ENCODE measurements at regions not wholly inside any gene's neighbourhood (a gene's known extent, or its start where the extent isn't known, plus 50 kb on each side); places are given as distances from the start of the nearest gene placed in this dataset.

DNA sequence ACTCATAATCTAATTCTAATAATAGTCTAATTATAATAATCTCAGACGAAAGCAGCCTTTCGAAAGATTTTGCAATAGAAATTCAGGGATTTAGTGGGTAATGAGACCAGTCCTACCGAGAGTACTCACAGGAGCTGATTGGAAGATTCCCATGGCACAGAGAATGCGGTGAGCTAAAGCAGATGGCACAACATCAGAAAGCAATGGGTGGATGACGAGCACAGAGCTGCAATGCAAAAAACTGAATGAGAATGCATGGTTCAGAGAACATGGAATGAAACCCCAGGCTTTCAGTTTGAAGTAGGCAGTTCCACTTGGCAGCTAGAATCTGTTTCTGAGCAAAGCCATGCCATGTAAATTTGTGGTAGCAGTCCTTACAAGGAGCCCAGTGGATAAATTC lies 78.2 kb upstream of the SPINK5 start:
- TF ChIP-seq, protein P1, sequence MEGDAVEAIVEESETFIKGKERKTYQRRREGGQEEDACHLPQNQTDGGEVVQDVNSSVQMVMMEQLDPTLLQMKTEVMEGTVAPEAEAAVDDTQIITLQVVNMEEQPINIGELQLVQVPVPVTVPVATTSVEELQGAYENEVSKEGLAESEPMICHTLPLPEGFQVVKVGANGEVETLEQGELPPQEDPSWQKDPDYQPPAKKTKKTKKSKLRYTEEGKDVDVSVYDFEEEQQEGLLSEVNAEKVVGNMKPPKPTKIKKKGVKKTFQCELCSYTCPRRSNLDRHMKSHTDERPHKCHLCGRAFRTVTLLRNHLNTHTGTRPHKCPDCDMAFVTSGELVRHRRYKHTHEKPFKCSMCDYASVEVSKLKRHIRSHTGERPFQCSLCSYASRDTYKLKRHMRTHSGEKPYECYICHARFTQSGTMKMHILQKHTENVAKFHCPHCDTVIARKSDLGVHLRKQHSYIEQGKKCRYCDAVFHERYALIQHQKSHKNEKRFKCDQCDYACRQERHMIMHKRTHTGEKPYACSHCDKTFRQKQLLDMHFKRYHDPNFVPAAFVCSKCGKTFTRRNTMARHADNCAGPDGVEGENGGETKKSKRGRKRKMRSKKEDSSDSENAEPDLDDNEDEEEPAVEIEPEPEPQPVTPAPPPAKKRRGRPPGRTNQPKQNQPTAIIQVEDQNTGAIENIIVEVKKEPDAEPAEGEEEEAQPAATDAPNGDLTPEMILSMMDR (IDR thresholded peaks at IDR 0.05; ENCODE audit: low read depth, low read length): no peak
- no peak for DNase-seq (ENCODE audit: low read depth in 2 of 2)
- no peak overlapping the region for H3K4me3 ChIP-seq (replicated peaks in 1 of 2; ENCODE audit: low read depth in 2 of 2, low read length in 2 of 2)

DNA sequence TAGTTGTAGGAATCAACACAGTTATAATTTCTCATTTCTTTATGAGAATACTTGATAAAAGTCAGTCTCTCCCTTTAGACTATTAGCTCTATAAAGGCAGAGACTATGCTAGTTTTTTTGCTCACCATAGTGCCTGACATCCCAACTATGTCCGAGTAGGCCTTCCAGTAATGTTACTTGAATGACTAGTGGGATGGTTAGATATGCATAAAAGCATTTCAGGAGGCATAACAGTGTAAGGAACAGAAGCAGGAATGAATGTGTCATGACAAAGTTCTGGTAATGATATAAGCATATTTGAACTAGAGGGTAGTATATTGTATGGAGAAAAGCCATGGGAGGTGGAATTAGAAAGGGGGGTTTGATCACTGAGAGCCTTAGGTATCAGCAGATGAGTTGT lies 77.4 kb upstream of the C5orf46 start:
- TF ChIP-seq, protein P1 (IDR thresholded peaks at IDR 0.05; ENCODE audit: low read depth, low read length): no peak
- H3K4me3 ChIP-seq (replicated peaks in 1 of 2; ENCODE audit: low read depth in 2 of 2, low read length in 2 of 2): no peak overlapping the region

DNA sequence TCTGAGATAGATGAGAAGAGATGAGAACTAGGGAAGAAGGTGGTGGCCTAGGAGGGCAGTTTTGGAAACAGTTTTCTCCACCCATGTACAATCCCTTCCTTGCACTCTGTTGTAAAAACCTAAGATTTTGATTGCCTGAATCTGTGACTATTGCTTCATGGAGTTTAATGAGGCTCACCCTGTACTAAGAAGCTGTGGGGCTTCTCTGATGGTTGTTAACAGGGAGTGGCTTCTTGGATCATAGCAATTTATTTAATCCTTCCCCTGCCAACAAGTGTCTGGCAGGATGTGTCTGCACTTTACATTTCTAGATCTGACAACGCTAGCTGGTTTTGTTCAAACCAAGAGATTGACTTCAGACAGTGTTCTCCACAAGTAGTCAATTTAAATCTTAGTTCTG lies 74.7 kb upstream of the C5orf46 start:
- DNase-seq (ENCODE audit: low read depth in 2 of 2): no peak
- no peak overlapping the region for H3K4me3 ChIP-seq (replicated peaks in 1 of 2; ENCODE audit: low read depth in 2 of 2, low read length in 2 of 2)
- TF ChIP-seq, protein P1 (IDR thresholded peaks at IDR 0.05; ENCODE audit: low read depth, low read length): no peak

More for the DNA sequence above, 77.4 kb upstream of the C5orf46 start:
- DNase-seq (ENCODE audit: low read depth in 2 of 2): no peak

DNA sequence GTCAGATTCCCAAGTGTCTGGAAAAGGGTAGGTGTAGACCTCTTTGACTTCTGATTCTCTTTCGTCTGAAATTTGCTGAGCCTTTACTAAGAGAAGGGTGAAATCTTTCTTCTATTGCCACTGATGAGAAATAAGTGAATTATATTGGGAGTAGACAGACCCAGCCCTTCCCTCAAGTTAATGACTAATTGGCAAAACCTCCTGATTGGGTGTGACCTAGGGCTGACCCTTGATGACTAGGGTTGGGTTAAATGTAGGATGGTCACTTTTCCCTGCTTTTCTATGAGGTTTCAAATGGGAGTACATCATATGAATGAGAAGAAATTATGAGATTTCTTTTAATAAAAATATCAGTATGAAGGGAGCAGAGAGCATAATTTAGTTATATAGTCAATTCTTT lies 73.4 kb upstream of the C5orf46 start:
- H3K4me3 ChIP-seq (replicated peaks in 1 of 2; ENCODE audit: low read depth in 2 of 2, low read length in 2 of 2): no peak overlapping the region
- TF ChIP-seq, protein P1 (IDR thresholded peaks at IDR 0.05; ENCODE audit: low read depth, low read length): no peak
- DNase-seq (ENCODE audit: low read depth in 2 of 2): no peak

DNA sequence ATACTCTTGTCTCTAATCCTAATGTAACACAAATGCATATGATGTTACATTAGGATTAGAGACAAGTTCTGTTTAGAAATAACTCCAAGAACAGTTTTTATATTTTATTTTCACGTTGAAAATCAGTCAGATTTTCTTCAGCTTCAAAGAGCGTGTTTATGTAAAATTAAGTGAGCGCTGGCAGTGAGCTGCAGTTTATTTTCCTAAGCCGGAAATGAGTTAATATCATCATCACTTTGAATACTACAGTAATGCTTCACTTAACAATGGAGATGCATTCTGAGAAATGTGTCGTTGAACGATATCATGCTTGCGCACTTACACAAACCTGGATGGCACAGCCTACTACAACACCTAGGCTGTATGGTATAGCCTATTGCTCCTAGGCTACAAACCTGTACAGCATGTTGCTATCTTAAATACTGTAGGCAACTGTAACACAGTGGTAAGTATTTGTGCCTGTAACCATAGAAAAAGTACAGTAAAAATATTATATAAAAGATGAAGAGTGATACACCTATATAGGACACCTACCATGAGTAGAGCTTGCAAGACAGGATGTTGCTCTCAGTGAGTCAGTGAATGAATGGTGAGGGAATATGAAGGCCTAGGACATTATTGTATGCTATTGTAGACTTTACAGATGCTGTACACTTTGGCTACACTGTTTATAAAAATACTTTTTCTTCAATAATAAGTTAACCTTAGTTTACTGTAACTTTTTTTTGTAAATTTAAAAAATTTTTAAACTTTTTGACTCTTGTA lies 65.9 kb upstream of the C5orf46 start:
- TF ChIP-seq, protein P1 (IDR thresholded peaks at IDR 0.05; ENCODE audit: low read depth, low read length): no peak
- DNase-seq (ENCODE audit: low read depth in 2 of 2): no peak
- no peak overlapping the region for H3K4me3 ChIP-seq (replicated peaks in 1 of 2; ENCODE audit: low read depth in 2 of 2, low read length in 2 of 2)

DNA sequence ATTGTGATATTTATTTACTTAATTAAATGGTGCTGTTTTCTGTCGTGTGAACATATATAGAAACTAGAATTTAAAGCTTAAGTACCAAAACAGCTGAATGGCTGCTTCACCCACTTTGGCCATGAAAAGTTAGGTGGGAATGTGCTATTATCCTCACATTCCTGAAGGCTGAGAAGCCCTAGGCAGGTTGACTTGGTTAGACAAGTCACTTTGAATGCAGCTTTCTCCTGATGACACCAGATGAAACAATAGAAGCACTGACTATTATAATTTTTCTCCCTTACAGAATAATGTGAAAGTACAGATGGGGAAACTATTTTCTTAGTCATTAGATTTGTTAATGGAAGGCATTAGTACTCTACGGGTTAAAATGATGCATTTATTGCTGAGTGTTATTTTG lies 65.1 kb upstream of the C5orf46 start:
- no peak for DNase-seq (ENCODE audit: low read depth in 2 of 2)
- TF ChIP-seq, protein P1 (IDR thresholded peaks at IDR 0.05; ENCODE audit: low read depth, low read length): no peak
- no peak overlapping the region for H3K4me3 ChIP-seq (replicated peaks in 1 of 2; ENCODE audit: low read depth in 2 of 2, low read length in 2 of 2)

DNA sequence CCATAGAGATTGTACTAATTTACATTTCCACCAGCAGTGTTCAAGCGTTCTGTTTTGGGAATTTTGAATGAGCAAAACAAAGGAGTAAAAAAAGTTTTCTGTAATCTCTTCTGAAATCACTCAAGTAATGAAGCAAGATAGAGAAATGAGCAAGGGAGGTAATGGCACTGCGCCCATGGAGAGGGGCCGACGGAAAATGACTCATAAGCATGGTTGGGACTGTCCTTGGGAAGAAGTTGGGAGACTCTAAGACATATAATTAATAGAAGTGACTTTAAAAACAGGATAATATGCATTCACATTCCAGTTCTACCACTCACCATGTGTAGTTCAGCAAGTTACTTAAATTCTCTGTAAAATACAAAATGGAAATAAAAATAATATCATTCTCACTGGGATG lies 62.5 kb upstream of the C5orf46 start:
- peak in 1 of 2 donors; percentile 4 for DNase-seq (ENCODE audit: low read depth in 2 of 2)
- H3K4me3 ChIP-seq (replicated peaks in 1 of 2; ENCODE audit: low read depth in 2 of 2, low read length in 2 of 2): no peak overlapping the region
- TF ChIP-seq, protein P1 (IDR thresholded peaks at IDR 0.05; ENCODE audit: low read depth, low read length): no peak

Data from cardiac fibroblast (primary cell).